Neural cell (in vitro differentiated cells): ENCODE measurements at regions not wholly inside any gene's neighbourhood (a gene's known extent, or its start where the extent isn't known, plus 50 kb on each side); places are given as distances from the start of the nearest gene placed in this dataset.

Experiments
- H2AFZ ChIP-seq: fragments of 200-600, 300-800 bp; sonication (generic), shearing (Covaris generic); 2 replicates; pipeline ENCODE4 v1.6.0; 2014; ENCODE audit warnings: low read depth, mild to moderate bottlenecking, antibody characterized with exemption, low read length, moderate library complexity
- H3F3A ChIP-seq: fragments of 200-600 bp; shearing (Covaris generic); 2 replicates; pipeline ENCODE4 v1.6.1; 2016; ENCODE audit warnings: mild to moderate bottlenecking, moderate library complexity, mixed read lengths, antibody characterized with exemption, low read length; ENCODE audit not compliant: insufficient read depth, poor library complexity, severe bottlenecking
- H3K27ac ChIP-seq: fragments of 200-600, 300-800 bp; sonication (generic), shearing (Covaris generic); 2 replicates; pipeline ENCODE4 v1.5.1; 2014; ENCODE audit warnings: mild to moderate bottlenecking, low read length, moderate library complexity
- H3K27me3 ChIP-seq: fragments of 300-800, 200-600 bp; sonication (generic), shearing (Covaris generic); 2 replicates; pipeline ENCODE4 v1.6.0; 2014; ENCODE audit warnings: mild to moderate bottlenecking, low read depth, low read length, moderate library complexity; ENCODE audit not compliant: insufficient read depth
- H3K36me3 ChIP-seq: fragments of 300-800, 200-600 bp; sonication (generic), shearing (Covaris generic); 2 replicates; pipeline ENCODE4 v1.5.1; 2014; ENCODE audit warnings: mild to moderate bottlenecking, antibody characterized with exemption, low read length, moderate library complexity; ENCODE audit not compliant: insufficient read depth
- H3K4me2 ChIP-seq: fragments of 300-800, 200-600 bp; sonication (generic), shearing (Covaris generic); 2 replicates; pipeline ENCODE4 v1.6.0; 2014; ENCODE audit warnings: mild to moderate bottlenecking, low read length
- H3K4me3 ChIP-seq: fragments of 300-800, 200-600 bp; sonication (generic), shearing (Covaris generic); 2 replicates; pipeline ENCODE4 v1.5.1; 2014; ENCODE audit warnings: mild to moderate bottlenecking, low read length, moderate library complexity
- H3K79me2 ChIP-seq: fragments of 200-600 bp; shearing (Covaris generic); replicated peaks from 2 replicates; pipeline ENCODE4 v1.6.0; 2014; ENCODE audit warnings: mild to moderate bottlenecking, low read length, moderate library complexity; ENCODE audit not compliant: insufficient read depth
- H3K9ac ChIP-seq: fragments of 300-800, 200-600 bp; sonication (generic), shearing (Covaris generic); 2 replicates; pipeline ENCODE4 v1.6.1; 2016; ENCODE audit warnings: mild to moderate bottlenecking, low read length, mixed read lengths
- H3K9me2 ChIP-seq: fragments of 200-600 bp; shearing (Covaris generic); 2 replicates; pipeline ENCODE4 v1.6.1; 2016; ENCODE audit warnings: mild to moderate bottlenecking, low read length, mixed read lengths; ENCODE audit not compliant: insufficient read depth
- H3K9me3 ChIP-seq: fragments of 200-600, 300-800 bp; sonication (generic), shearing (Covaris generic); 2 replicates; pipeline ENCODE4 v1.6.1; 2016; ENCODE audit warnings: mild to moderate bottlenecking, mixed run types, low read length, moderate library complexity, mixed read lengths
- H4K20me1 ChIP-seq: fragments of 200-600 bp; shearing (Covaris generic); 2 replicates; pipeline ENCODE4 v1.6.1; 2016; ENCODE audit warnings: mild to moderate bottlenecking, mixed run types; ENCODE audit not compliant: insufficient read depth
- EP300 ChIP-seq: fragments of 450-650 bp; conservative IDR thresholded peaks from 2 replicates; pipeline ENCODE4 v1.6.1; 2014; ENCODE audit warnings: antibody characterized with exemption, mild to moderate bottlenecking, moderate library complexity; ENCODE audit not compliant: poor library complexity, severe bottlenecking
- EZH2 ChIP-seq: fragments of 200-600, 300-800 bp; shearing (Covaris generic), sonication (generic); IDR thresholded peaks from 2 replicates; pipeline ENCODE4 v1.6.1; 2014; ENCODE audit warnings: antibody characterized with exemption, low read length, borderline replicate concordance, mild to moderate bottlenecking; ENCODE audit not compliant: insufficient read depth, poor library complexity, severe bottlenecking
- MXI1 ChIP-seq: fragments of 450-650 bp; conservative IDR thresholded peaks from 2 replicates; pipeline ENCODE4 v1.6.1; 2014; ENCODE audit warnings: antibody characterized with exemption, mild to moderate bottlenecking; ENCODE audit not compliant: poor library complexity, severe bottlenecking
- POLR2AphosphoS5 ChIP-seq: IDR thresholded peaks from 2 replicates; pipeline ENCODE4 v1.6.1; 2012
- RAD21 ChIP-seq: fragments of 450-650 bp; conservative IDR thresholded peaks from 2 replicates; pipeline ENCODE4 v1.6.1; 2014; ENCODE audit warnings: antibody characterized with exemption, mild to moderate bottlenecking, moderate library complexity
- SMC3 ChIP-seq: fragments of 450-650 bp; conservative IDR thresholded peaks from 2 replicates; pipeline ENCODE4 v1.6.1; 2014; ENCODE audit warnings: antibody characterized with exemption, mild to moderate bottlenecking, moderate library complexity; ENCODE audit not compliant: poor library complexity
- TAF1 ChIP-seq: IDR thresholded peaks from 2 replicates; pipeline ENCODE4 v1.6.1; 2012; ENCODE audit warnings: low read depth
- TF ChIP-seq, protein P1 (sequence below): IDR thresholded peaks from 2 replicates; pipeline ENCODE4 v1.6.1; 2012; ENCODE audit warnings: borderline replicate concordance
- TF ChIP-seq, protein P2 (sequence below): fragments of 450-650 bp; IDR thresholded peaks from 2 replicates; pipeline ENCODE4 v1.5.1; 2014; ENCODE audit warnings: antibody characterized with exemption, mild to moderate bottlenecking, moderate library complexity; ENCODE audit not compliant: poor library complexity, severe bottlenecking

DNA sequence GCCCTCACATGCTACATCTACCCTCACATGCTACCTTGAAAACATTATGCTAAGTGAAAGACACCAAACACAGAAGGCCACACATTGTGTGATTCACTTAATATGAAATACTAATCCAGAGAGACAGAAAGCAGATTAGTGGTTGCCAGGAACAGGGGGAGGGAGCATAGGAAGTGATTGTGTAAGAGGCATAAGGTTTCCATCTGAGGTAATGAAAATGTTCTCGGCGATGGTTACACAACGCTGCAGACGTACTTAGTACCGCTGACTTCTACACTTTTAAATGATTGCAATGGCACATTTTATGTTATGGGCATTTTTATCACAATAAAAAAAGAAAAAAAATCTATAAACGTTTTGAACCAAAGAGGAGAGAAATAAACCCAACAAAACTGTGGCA lies 742.3 kb downstream of the TYW1 start:
- H2AFZ ChIP-seq = no peak overlapping the region
- no peaks in the 10 kb centered on the region for H3K27me3 ChIP-seq
- H3K9me3 ChIP-seq = no peaks in the 10 kb centered on the region
- TF ChIP-seq, protein P1, sequence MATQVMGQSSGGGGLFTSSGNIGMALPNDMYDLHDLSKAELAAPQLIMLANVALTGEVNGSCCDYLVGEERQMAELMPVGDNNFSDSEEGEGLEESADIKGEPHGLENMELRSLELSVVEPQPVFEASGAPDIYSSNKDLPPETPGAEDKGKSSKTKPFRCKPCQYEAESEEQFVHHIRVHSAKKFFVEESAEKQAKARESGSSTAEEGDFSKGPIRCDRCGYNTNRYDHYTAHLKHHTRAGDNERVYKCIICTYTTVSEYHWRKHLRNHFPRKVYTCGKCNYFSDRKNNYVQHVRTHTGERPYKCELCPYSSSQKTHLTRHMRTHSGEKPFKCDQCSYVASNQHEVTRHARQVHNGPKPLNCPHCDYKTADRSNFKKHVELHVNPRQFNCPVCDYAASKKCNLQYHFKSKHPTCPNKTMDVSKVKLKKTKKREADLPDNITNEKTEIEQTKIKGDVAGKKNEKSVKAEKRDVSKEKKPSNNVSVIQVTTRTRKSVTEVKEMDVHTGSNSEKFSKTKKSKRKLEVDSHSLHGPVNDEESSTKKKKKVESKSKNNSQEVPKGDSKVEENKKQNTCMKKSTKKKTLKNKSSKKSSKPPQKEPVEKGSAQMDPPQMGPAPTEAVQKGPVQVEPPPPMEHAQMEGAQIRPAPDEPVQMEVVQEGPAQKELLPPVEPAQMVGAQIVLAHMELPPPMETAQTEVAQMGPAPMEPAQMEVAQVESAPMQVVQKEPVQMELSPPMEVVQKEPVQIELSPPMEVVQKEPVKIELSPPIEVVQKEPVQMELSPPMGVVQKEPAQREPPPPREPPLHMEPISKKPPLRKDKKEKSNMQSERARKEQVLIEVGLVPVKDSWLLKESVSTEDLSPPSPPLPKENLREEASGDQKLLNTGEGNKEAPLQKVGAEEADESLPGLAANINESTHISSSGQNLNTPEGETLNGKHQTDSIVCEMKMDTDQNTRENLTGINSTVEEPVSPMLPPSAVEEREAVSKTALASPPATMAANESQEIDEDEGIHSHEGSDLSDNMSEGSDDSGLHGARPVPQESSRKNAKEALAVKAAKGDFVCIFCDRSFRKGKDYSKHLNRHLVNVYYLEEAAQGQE = no peak
- TF ChIP-seq MXI1 = no peak
- no peak for TF ChIP-seq RAD21
- TF ChIP-seq, protein P2, sequence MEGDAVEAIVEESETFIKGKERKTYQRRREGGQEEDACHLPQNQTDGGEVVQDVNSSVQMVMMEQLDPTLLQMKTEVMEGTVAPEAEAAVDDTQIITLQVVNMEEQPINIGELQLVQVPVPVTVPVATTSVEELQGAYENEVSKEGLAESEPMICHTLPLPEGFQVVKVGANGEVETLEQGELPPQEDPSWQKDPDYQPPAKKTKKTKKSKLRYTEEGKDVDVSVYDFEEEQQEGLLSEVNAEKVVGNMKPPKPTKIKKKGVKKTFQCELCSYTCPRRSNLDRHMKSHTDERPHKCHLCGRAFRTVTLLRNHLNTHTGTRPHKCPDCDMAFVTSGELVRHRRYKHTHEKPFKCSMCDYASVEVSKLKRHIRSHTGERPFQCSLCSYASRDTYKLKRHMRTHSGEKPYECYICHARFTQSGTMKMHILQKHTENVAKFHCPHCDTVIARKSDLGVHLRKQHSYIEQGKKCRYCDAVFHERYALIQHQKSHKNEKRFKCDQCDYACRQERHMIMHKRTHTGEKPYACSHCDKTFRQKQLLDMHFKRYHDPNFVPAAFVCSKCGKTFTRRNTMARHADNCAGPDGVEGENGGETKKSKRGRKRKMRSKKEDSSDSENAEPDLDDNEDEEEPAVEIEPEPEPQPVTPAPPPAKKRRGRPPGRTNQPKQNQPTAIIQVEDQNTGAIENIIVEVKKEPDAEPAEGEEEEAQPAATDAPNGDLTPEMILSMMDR = no peak
- no peak for TF ChIP-seq EZH2
- TF ChIP-seq POLR2AphosphoS5 = no peak
- TF ChIP-seq SMC3 = no peak
- no peak for TF ChIP-seq EP300
- no peak for TF ChIP-seq TAF1
- no peak overlapping the region for H3K27ac ChIP-seq
- H3K9me2 ChIP-seq = no peaks in the 10 kb centered on the region
- H3K4me3 ChIP-seq = no peak overlapping the region
- no peaks in the 10 kb centered on the region for H3F3A ChIP-seq
- no peak overlapping the region for H3K4me2 ChIP-seq
- no peaks in the 10 kb centered on the region for H3K79me2 ChIP-seq
- H4K20me1 ChIP-seq = no peaks in the 10 kb centered on the region
- H3K9ac ChIP-seq = no peak overlapping the region
- H3K36me3 ChIP-seq = no peaks in the 10 kb centered on the region

DNA sequence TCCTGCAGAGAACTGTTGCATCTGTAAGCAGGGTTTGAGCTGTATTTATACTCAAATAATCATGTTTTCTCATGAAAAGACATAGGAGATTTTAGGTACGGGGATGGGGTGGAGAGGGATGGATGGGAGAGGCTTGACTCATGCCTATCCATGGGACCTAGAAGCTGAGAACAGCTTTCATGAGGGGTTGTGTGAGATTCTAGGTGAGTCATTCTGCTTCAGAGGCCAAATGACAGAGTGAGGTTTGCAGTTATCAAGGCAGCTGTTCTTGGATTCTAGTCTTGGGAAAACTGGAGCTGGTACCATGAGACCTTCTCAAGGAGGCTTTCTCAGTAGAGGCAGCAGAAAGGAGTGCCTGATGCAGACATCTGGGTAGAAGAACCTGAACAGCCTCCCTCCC lies 746.9 kb downstream of the TYW1 start:
- Histone ChIP-seq H3K9me2 (no peaks in the 10 kb centered on the region), H3K79me2 (no peaks in the 10 kb centered on the region), H3K4me3 (no peak overlapping the region), H3K9me3 (no peaks in the 10 kb centered on the region), H2AFZ (no peak overlapping the region), H4K20me1 (no peaks in the 10 kb centered on the region), H3K36me3 (no peaks in the 10 kb centered on the region), H3K27ac (no peak overlapping the region), H3K27me3 (no peaks in the 10 kb centered on the region), H3K9ac (no peak overlapping the region), H3F3A (no peaks in the 10 kb centered on the region), H3K4me2 (no peak overlapping the region)
- TF ChIP-seq, protein P2 = no peak
- no peak for TF ChIP-seq EP300
